Testis (tissue), 2 donors: ENCODE measurements at regions not wholly inside any gene's neighbourhood (a gene's known extent, or its start where the extent isn't known, plus 50 kb on each side); places are given as distances from the start of the nearest gene placed in this dataset.

Experiments used
- POLR2A ChIP-seq: fragments of 450-650 bp; IDR thresholded peaks from one replicate; pipeline ENCODE4 v1.6.1; 2017; ENCODE audit warnings: antibody characterized with exemption, mild to moderate bottlenecking, moderate library complexity
- TF ChIP-seq, protein P1 (sequence below), 3 experiments: fragments of 450-650 bp in 2 of 3; fragments of 200-600 bp in 1 of 3; sonication (generic) in 1 of 3; IDR thresholded peaks; one replicate each; pipeline ENCODE4 v1.5.1; 2016 to 2019; ENCODE audit warnings: antibody characterized with exemption in 3 of 3, mild to moderate bottlenecking in 2 of 3, moderate library complexity in 1 of 3

- no peak for TF ChIP-seq POLR2A
- TF ChIP-seq, protein P1, sequence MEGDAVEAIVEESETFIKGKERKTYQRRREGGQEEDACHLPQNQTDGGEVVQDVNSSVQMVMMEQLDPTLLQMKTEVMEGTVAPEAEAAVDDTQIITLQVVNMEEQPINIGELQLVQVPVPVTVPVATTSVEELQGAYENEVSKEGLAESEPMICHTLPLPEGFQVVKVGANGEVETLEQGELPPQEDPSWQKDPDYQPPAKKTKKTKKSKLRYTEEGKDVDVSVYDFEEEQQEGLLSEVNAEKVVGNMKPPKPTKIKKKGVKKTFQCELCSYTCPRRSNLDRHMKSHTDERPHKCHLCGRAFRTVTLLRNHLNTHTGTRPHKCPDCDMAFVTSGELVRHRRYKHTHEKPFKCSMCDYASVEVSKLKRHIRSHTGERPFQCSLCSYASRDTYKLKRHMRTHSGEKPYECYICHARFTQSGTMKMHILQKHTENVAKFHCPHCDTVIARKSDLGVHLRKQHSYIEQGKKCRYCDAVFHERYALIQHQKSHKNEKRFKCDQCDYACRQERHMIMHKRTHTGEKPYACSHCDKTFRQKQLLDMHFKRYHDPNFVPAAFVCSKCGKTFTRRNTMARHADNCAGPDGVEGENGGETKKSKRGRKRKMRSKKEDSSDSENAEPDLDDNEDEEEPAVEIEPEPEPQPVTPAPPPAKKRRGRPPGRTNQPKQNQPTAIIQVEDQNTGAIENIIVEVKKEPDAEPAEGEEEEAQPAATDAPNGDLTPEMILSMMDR (IDR thresholded peaks at IDR 0.05) = no peak
Measured at GRCh38 chr5:142403583-142403982, 78.8 kb upstream of the SPRY4 start.
